Cardiac muscle cell (in vitro differentiated cells and primary cell): ENCODE measurements at regions not wholly inside any gene's neighbourhood (a gene's known extent, or its start where the extent isn't known, plus 50 kb on each side); places are given as distances from the start of the nearest gene placed in this dataset.

ENCODE experiments used
- DNase-seq, 2 donors: peaks; one replicate each; pipeline versions ENCODE4 v3.0.0 to v3.0.0-alpha.2; 2010 to 2017; ENCODE audit warnings: low read depth in 1 of 2, low spot score in 1 of 2
- H3K27ac ChIP-seq: fragments of 200-600 bp; sonication (generic); 2 replicates; pipeline ENCODE4 v1.5.1; 2016
- H3K27me3 ChIP-seq: fragments of 200-600 bp; sonication (generic); 2 replicates; pipeline ENCODE4 v1.6.0; 2016; ENCODE audit warnings: control low read depth
- H3K36me3 ChIP-seq: fragments of 200-600 bp; sonication (generic); 2 replicates; pipeline ENCODE4 v1.5.1; 2016; ENCODE audit warnings: control low read depth
- H3K4me1 ChIP-seq: fragments of 200-600 bp; sonication (generic); 2 replicates; pipeline ENCODE4 v1.8.1; 2017; ENCODE audit warnings: low read depth, mild to moderate bottlenecking, mixed run types
- H3K4me3 ChIP-seq: fragments of 200-600 bp; sonication (generic); 2 replicates; pipeline ENCODE4 v1.5.1; 2016; ENCODE audit warnings: mild to moderate bottlenecking
- H3K9me3 ChIP-seq: fragments of 200-600 bp; sonication (generic); 2 replicates; pipeline ENCODE4 v1.5.1; 2017; ENCODE audit warnings: low read depth, mild to moderate bottlenecking, control low read depth
- TF ChIP-seq, protein P1 (sequence below): IDR thresholded peaks from 2 replicates; pipeline ENCODE4 v1.5.1; 2012; ENCODE audit warnings: low read depth, mild to moderate bottlenecking, low read length

DNA sequence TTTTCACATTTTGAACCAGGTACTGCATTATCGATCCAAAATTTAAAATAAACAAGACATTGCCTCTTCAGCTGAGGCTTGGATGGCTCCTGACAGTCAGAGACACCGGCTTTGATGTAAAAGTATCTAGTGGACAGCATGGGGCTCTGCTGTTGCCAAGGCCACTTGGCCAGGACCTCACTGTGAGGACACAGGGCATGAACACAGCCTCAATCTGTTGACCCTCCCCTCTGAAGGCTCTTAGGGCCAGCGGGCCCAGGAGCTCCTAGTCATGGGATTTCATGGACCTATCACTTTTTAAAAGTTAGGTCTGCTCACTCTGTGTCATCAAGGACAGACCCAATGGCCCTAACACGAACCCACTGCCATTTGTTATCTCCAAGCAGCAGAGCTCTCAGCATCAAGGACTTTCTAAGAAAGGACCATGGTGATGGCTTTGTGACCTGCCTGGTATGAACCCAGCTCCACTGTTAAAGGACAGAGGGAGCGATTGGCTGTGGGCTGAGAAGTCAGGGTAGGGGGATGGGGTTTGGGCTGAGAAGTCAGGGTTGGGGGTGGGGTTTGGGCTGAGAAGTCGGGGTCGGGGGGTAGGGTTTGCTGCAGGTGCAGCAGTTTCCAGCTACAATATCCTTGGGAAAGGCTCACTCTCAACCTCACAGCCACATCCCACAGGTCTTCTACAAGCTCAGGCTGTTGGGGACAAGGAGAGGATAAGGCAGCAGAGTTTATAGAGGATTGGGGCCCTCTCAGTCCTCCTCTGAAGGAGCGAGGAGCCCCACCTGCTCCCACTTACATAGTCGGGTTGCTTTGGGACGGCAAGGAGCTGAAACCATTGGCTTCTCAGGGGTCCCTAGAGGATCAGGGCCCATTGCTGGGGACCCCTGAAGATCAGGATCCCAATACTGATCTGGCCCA, 146.8 kb downstream of the BARX1 start:
- Histone ChIP-seq H3K27ac (no peak overlapping the region), H3K36me3 (no peaks in the 10 kb centered on the region), H3K9me3 (no peaks in the 10 kb centered on the region), H3K4me1 (no peaks in the 10 kb centered on the region), H3K27me3 (peaks cover 4% of the 10 kb centered on the region), H3K4me3 (no peak overlapping the region)
- DNase-seq: no peak
- TF ChIP-seq, protein P1, sequence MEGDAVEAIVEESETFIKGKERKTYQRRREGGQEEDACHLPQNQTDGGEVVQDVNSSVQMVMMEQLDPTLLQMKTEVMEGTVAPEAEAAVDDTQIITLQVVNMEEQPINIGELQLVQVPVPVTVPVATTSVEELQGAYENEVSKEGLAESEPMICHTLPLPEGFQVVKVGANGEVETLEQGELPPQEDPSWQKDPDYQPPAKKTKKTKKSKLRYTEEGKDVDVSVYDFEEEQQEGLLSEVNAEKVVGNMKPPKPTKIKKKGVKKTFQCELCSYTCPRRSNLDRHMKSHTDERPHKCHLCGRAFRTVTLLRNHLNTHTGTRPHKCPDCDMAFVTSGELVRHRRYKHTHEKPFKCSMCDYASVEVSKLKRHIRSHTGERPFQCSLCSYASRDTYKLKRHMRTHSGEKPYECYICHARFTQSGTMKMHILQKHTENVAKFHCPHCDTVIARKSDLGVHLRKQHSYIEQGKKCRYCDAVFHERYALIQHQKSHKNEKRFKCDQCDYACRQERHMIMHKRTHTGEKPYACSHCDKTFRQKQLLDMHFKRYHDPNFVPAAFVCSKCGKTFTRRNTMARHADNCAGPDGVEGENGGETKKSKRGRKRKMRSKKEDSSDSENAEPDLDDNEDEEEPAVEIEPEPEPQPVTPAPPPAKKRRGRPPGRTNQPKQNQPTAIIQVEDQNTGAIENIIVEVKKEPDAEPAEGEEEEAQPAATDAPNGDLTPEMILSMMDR: no peak

DNA sequence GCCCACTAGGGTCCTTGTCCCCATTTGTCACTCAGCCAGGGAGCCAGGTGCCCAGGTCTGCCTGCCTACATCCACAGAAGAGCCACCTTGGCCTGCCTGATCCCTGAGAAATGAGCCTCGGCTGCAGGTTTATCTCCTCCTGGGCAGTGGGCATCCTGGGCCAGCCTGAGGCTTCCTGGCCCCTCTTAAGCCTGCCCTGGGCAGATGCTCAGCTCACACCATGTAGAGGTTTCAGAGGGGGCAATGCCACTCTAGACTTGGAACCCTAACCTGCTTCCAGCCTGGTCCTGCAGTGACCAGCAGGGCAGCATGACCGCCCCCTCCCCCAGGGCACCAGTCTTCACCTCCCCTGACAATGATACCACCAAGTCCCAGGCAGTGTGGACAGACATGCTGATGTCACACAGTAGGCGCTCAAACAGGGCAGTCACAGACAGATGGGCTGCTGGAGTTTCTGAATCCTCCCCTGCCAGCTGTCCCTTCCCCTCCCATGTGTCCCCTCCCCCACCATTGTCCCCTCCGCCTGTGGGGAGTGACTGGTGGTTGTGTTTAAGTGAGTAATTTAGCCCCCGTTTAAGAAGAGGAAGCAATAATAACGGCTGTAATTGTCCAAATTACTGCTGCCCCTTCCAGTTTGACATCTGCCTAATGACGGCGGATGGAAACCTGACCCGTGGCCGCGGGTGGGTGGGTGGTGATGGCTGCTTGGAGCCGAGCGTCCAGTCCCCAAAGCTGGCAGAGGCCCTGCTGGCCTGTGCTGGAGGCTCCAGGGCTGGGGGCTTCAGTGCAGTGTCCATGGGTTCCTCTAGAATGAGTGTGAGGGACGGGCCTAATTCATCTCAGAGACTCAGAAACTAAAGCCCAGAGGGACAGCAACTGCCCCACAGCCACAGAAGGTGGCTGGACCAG, 147.7 kb downstream of the BARX1 start:
- H3K4me1 ChIP-seq: no peaks in the 10 kb centered on the region
- no peak overlapping the region for H3K27ac ChIP-seq
- TF ChIP-seq, protein P1: no peak
- H3K36me3 ChIP-seq: no peaks in the 10 kb centered on the region
- no peak overlapping the region for H3K4me3 ChIP-seq
- no peaks in the 10 kb centered on the region for H3K9me3 ChIP-seq
- H3K27me3 ChIP-seq: no peaks in the 10 kb centered on the region
- DNase-seq: no peak

DNA sequence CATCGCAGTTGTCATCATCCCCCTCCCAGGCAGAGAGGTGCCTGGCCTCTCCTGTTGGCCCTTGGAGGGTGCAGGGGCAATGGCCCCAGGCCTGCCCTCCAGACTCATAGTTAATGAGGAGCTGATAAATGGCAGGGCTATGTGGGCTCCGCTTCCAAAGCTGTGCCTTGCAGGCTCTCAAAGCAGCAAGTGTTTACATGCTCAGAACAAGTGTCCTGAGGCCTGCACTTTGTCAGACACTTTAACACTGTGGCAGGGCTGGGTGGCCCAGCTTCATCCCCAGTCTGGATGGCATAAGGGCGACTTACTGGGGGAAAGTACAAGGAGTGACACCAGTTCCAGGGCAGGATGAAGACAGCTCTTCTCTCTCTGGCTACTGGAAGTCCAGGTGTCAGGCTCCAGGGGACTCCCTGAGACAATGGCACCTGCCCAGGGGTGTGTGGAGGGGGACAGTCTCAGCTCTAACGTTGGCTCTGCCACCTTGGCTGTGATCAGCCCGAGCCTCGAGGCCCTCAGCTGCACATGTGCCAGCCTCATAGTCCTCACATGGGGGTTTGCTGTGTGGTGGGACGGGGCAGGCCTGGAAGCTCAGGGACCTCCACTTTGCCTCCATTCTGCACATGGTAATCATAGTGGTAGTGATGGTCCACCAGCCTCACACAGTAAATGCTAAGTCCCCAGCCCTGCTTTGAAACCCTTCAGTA, 153.4 kb downstream of the BARX1 start:
- TF ChIP-seq, protein P1: no peak
- Histone ChIP-seq H3K9me3 (no peaks in the 10 kb centered on the region), H3K4me3 (no peak overlapping the region), H3K4me1 (no peaks in the 10 kb centered on the region), H3K27me3 (peaks cover 19% of the 10 kb centered on the region), H3K36me3 (no peaks in the 10 kb centered on the region), H3K27ac (no peak overlapping the region)
- DNase-seq: peak in 1 of 2 donors; percentile 54

DNA sequence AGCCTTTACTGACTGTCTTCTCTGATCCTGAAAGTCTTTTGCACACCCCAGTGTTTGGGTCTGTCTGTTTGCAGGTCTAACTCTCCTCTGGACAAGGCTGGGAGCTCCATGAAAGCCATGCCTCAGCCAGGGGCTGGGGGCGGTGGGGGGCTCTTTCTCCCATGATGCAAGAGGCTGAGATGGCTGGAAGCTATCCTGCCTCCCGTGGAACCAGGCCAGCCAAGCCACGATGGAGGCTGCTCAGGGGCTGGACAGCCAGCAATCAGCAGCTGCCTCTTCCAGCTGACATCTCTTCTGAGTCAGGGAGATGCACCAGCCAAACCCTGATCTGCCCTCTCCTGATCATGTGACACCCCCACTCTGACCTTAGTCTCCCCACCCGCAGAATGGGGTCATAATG, 154.0 kb downstream of the BARX1 start:
- TF ChIP-seq, protein P1: no peak
- no peak for DNase-seq
- Histone ChIP-seq H3K9me3 (no peaks in the 10 kb centered on the region), H3K27me3 (peaks cover 19% of the 10 kb centered on the region), H3K4me3 (no peak overlapping the region), H3K4me1 (no peaks in the 10 kb centered on the region), H3K27ac (no peak overlapping the region), H3K36me3 (no peaks in the 10 kb centered on the region)

DNA sequence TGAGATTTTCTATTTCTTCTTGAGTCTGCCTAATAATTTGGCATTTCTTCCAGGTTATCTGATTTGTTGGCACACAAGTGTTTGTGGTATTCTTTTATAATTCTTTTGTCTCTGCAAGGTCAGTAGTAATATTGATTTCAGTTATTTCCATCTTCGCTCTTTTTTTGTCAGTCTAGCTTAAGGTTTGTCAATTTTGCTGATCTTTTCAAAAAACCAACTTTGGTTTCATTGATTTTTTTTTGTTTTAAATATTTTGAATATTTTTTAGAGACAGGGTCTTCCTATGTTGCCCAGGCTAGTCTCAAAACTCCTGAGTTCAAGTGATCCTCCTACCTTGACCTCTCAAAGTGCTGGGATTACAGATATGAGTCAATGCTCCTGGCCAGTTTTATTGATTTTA, 162.8 kb downstream of the BARX1 start:
- TF ChIP-seq, protein P1: no peak
- DNase-seq: no peak
- Histone ChIP-seq H3K4me3 (no peak overlapping the region), H3K9me3 (no peaks in the 10 kb centered on the region), H3K27ac (no peak overlapping the region), H3K4me1 (no peaks in the 10 kb centered on the region), H3K27me3 (peaks cover 9% of the 10 kb centered on the region), H3K36me3 (no peaks in the 10 kb centered on the region)
